ENCODE measurements at regions not wholly inside any gene's neighbourhood (a gene's known extent, or its start where the extent isn't known, plus 50 kb on each side); places are given as distances from the start of the nearest gene placed in this dataset.

DNA sequence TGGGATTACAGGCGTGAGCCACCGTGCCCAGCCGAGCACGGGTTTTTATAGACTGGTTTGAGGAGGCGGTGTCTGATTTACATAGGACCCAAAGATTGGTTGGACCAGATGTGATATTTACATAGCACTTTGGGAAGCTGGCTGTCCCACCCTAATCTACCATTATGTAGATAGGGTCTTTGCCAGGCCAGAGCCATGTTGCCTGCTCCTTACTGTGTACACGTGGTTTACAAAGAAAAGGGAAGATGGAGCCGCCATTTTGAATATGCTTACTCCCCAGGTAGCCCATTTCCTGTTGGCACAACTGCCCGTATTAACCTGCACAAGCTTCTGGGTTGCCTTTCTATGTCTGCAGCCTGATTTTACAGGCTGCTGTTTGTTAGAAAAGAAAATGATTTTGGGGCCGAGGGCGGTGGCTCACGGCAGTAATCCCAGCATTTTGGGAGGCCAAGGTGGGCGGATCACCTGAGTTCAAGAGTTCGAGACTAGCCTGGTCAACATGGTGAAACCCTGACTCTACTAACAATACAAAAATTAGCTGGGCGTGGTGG is 89.9 kb upstream of the EEF2KMT start:
- Histone ChIP-seq H3K36me3 (ENCODE audit: low read depth) (no peaks in the 10 kb centered on the region), H4K20me1 (ENCODE audit: insufficient read depth) (no peaks in the 10 kb centered on the region), H2AFZ (no peak overlapping the region), H3K9ac (no peak overlapping the region), H3K9me3 (ENCODE audit: low read depth) (no peaks in the 10 kb centered on the region), H3K27ac (no peak overlapping the region), H3K4me3 (no peak overlapping the region), H3K4me1 (ENCODE audit: insufficient read depth) (no peaks in the 10 kb centered on the region), H3K27me3 (replicated peaks; ENCODE audit: insufficient read depth) (no peaks in the 10 kb centered on the region), H3K79me2 (ENCODE audit: insufficient read depth) (no peaks in the 10 kb centered on the region), H3K9me2 (ENCODE audit: insufficient read depth) (no peaks in the 10 kb centered on the region), H3F3A (ENCODE audit: insufficient read depth) (no peaks in the 10 kb centered on the region), H3K4me2 (ENCODE audit: unreplicated experiment) (no peak overlapping the region)
- TF ChIP-seq EZH2phosphoT487 (IDR thresholded peaks at IDR 0.05; ENCODE audit: insufficient read depth, low read depth) (no peak), EZH2 (IDR thresholded peaks at IDR 0.05; ENCODE audit: insufficient read depth, poor library complexity, severe bottlenecking) (no peak)
- DNase-seq = no peak
- 37% methylated on average over 14 of the region's 14 CpGs for WGBS, 2 experiments (ENCODE audit: low coverage in 1 of 2, low lambda C conversion rate in 2 of 2, missing lambda C conversion rate in 2 of 2)
- in situ Hi-C loops (cut with MboI) = no loop called here

DNA sequence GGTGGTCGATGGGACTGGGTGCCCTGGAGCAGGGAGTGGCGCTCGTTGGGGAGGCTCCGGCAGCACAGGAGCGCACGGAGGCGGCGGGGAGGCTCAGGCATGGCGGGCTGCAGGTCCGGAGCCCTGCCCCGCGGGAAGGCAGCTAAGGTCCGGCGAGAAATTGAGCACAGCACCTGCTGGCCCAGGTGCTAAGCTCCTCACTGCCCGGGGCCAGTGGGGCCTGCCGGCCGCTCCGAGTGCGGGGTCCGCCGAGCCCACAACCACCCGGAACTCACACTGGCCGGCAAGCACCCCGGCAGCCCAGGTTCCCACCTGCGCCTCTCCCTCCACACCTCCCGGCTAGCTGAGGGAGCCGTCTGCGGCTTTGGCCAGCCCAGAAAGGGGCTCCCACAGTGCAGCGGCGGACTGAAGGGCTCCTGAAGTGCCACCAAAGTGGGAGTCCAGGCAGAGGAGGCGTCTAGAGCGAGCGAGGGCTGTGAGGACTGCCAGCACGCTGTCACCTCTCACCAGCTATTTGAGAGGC is 88.8 kb upstream of the EEF2KMT start:
- H3K27me3 ChIP-seq (replicated peaks; ENCODE audit: insufficient read depth) = no peaks in the 10 kb centered on the region
- no peaks in the 10 kb centered on the region for H3F3A ChIP-seq (ENCODE audit: insufficient read depth)
- no peaks in the 10 kb centered on the region for H3K79me2 ChIP-seq (ENCODE audit: insufficient read depth)
- DNase-seq = no peak
- H3K4me3 ChIP-seq = no peak overlapping the region
- TF ChIP-seq EZH2phosphoT487 (IDR thresholded peaks at IDR 0.05; ENCODE audit: insufficient read depth, low read depth) = no peak
- no peak for TF ChIP-seq EZH2 (IDR thresholded peaks at IDR 0.05; ENCODE audit: insufficient read depth, poor library complexity, severe bottlenecking)
- H3K4me2 ChIP-seq (ENCODE audit: unreplicated experiment) = no peak overlapping the region
- H3K9me3 ChIP-seq (ENCODE audit: low read depth) = no peaks in the 10 kb centered on the region
- no peak overlapping the region for H3K27ac ChIP-seq
- H4K20me1 ChIP-seq (ENCODE audit: insufficient read depth) = no peaks in the 10 kb centered on the region
- H3K9ac ChIP-seq = no peak overlapping the region
- H2AFZ ChIP-seq = no peak overlapping the region
- no peaks in the 10 kb centered on the region for H3K4me1 ChIP-seq (ENCODE audit: insufficient read depth)
- in situ Hi-C loops (cut with MboI) = no loop called here
- 70 to 71% methylated on average over 25 to 34 of the region's 34 CpGs for WGBS, 2 experiments (ENCODE audit: low coverage in 1 of 2, low lambda C conversion rate in 2 of 2, missing lambda C conversion rate in 2 of 2)
- no peaks in the 10 kb centered on the region for H3K36me3 ChIP-seq (ENCODE audit: low read depth)
- H3K9me2 ChIP-seq (ENCODE audit: insufficient read depth) = no peaks in the 10 kb centered on the region

GRCh38 chr16:5176505-5176904 is 78.9 kb upstream of the EEF2KMT start:
- 3 to 6% methylated on average over 4 of the region's 4 CpGs for WGBS, 2 experiments (ENCODE audit: low coverage in 1 of 2, low lambda C conversion rate in 2 of 2, missing lambda C conversion rate in 2 of 2)
- in situ Hi-C loops (cut with MboI) = no loop called here

GRCh38 chr16:5175266-5175665 is 77.7 kb upstream of the EEF2KMT start:
- H3K9me2 ChIP-seq (ENCODE audit: insufficient read depth) = no peaks in the 10 kb centered on the region
- no peak overlapping the region for H3K9ac ChIP-seq

More at GRCh38 chr16:5176505-5176904, 78.9 kb upstream of the EEF2KMT start:
- H3K9me3 ChIP-seq (ENCODE audit: low read depth) = no peaks in the 10 kb centered on the region
- H3K4me3 ChIP-seq = no peak overlapping the region
- no peaks in the 10 kb centered on the region for H3K79me2 ChIP-seq (ENCODE audit: insufficient read depth)
- no peaks in the 10 kb centered on the region for H3K36me3 ChIP-seq (ENCODE audit: low read depth)
- no peak overlapping the region for H2AFZ ChIP-seq
- H3F3A ChIP-seq (ENCODE audit: insufficient read depth) = no peaks in the 10 kb centered on the region
- H4K20me1 ChIP-seq (ENCODE audit: insufficient read depth) = no peaks in the 10 kb centered on the region
- H3K4me2 ChIP-seq (ENCODE audit: unreplicated experiment) = no peak overlapping the region
- TF ChIP-seq EZH2phosphoT487 (IDR thresholded peaks at IDR 0.05; ENCODE audit: insufficient read depth, low read depth) (no peak), EZH2 (IDR thresholded peaks at IDR 0.05; ENCODE audit: insufficient read depth, poor library complexity, severe bottlenecking) (no peak)
- no peak for DNase-seq
- H3K27ac ChIP-seq = no peak overlapping the region
- H3K4me1 ChIP-seq (ENCODE audit: insufficient read depth) = no peaks in the 10 kb centered on the region
- H3K9me2 ChIP-seq (ENCODE audit: insufficient read depth) = no peaks in the 10 kb centered on the region
- H3K27me3 ChIP-seq (replicated peaks; ENCODE audit: insufficient read depth) = no peaks in the 10 kb centered on the region
- H3K9ac ChIP-seq = no peak overlapping the region

More at GRCh38 chr16:5175266-5175665, 77.7 kb upstream of the EEF2KMT start:
- TF ChIP-seq EZH2 (IDR thresholded peaks at IDR 0.05; ENCODE audit: insufficient read depth, poor library complexity, severe bottlenecking) (no peak), EZH2phosphoT487 (IDR thresholded peaks at IDR 0.05; ENCODE audit: insufficient read depth, low read depth) (no peak)
- Histone ChIP-seq H4K20me1 (ENCODE audit: insufficient read depth) (no peaks in the 10 kb centered on the region), H3K4me3 (no peak overlapping the region), H3F3A (ENCODE audit: insufficient read depth) (no peaks in the 10 kb centered on the region), H3K9me3 (ENCODE audit: low read depth) (no peaks in the 10 kb centered on the region), H3K27me3 (replicated peaks; ENCODE audit: insufficient read depth) (no peaks in the 10 kb centered on the region), H3K4me2 (ENCODE audit: unreplicated experiment) (no peak overlapping the region), H3K4me1 (ENCODE audit: insufficient read depth) (no peaks in the 10 kb centered on the region), H3K36me3 (ENCODE audit: low read depth) (no peaks in the 10 kb centered on the region), H2AFZ (no peak overlapping the region), H3K79me2 (ENCODE audit: insufficient read depth) (no peaks in the 10 kb centered on the region), H3K27ac (no peak overlapping the region)
- DNase-seq = no peak
- 10 to 17% methylated on average over 5 of the region's 5 CpGs for WGBS, 2 experiments (ENCODE audit: low coverage in 1 of 2, low lambda C conversion rate in 2 of 2, missing lambda C conversion rate in 2 of 2)
- in situ Hi-C loops (cut with MboI) = no loop called here

Data from GM23248 (cell line).